ENCODE measurements at regions not wholly inside any gene's neighbourhood (a gene's known extent, or its start where the extent isn't known, plus 50 kb on each side); places are given as distances from the start of the nearest gene placed in this dataset.

- H3K36me3 ChIP-seq = no peaks in the 10 kb centered on the region
- no peak overlapping the region for H3K4me2 ChIP-seq
- no peak for DNase-seq (ENCODE audit: low spot score)
- H4K20me1 ChIP-seq (ENCODE audit: low read depth) = no peaks in the 10 kb centered on the region
- Mint-ChIP-seq H3K27me3 (ENCODE audit: insufficient read depth, low read depth) (peaks cover 7% of the 10 kb centered on the region), H3K4me1 (no peaks in the 10 kb centered on the region), H3K9me3 (no peaks in the 10 kb centered on the region), H3K27ac (no peak overlapping the region), H3K36me3 (no peaks in the 10 kb centered on the region), H3K4me3 (no peak overlapping the region)
- no peaks in the 10 kb centered on the region for H3K9me3 ChIP-seq (ENCODE audit: low read depth)
- no peak overlapping the region for H2AFZ ChIP-seq (replicated peaks)
- H3K4me3 ChIP-seq = no peak overlapping the region
- H3K79me2 ChIP-seq (ENCODE audit: low read depth) = no peaks in the 10 kb centered on the region
- H3K27me3 ChIP-seq = no peaks in the 10 kb centered on the region
- H3K27ac ChIP-seq = no peak overlapping the region
- H3F3A ChIP-seq (ENCODE audit: low read depth) = peaks cover 3% of the 10 kb centered on the region
- H3K9ac ChIP-seq = no peak overlapping the region
- TF ChIP-seq EZH2 (IDR thresholded peaks at IDR 0.05) (no peak), EZH2phosphoT487 (IDR thresholded peaks at IDR 0.05) (no peak)
- TF ChIP-seq, protein P1, sequence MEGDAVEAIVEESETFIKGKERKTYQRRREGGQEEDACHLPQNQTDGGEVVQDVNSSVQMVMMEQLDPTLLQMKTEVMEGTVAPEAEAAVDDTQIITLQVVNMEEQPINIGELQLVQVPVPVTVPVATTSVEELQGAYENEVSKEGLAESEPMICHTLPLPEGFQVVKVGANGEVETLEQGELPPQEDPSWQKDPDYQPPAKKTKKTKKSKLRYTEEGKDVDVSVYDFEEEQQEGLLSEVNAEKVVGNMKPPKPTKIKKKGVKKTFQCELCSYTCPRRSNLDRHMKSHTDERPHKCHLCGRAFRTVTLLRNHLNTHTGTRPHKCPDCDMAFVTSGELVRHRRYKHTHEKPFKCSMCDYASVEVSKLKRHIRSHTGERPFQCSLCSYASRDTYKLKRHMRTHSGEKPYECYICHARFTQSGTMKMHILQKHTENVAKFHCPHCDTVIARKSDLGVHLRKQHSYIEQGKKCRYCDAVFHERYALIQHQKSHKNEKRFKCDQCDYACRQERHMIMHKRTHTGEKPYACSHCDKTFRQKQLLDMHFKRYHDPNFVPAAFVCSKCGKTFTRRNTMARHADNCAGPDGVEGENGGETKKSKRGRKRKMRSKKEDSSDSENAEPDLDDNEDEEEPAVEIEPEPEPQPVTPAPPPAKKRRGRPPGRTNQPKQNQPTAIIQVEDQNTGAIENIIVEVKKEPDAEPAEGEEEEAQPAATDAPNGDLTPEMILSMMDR (IDR thresholded peaks at IDR 0.05) = no peak
- peaks cover 3% of the 10 kb centered on the region for H3K4me1 ChIP-seq
Measured at GRCh38 chr11:129737831-129738230, 77.8 kb upstream of the TMEM45B start.

GRCh38 chr11:129738242-129738641 is 77.4 kb upstream of the TMEM45B start:
- no peaks in the 10 kb centered on the region for H3K27me3 ChIP-seq
- H3K79me2 ChIP-seq (ENCODE audit: low read depth) = no peaks in the 10 kb centered on the region
- H2AFZ ChIP-seq (replicated peaks) = no peak overlapping the region
- peaks cover 7% of the 10 kb centered on the region for H3K4me1 ChIP-seq
- H3K4me3 ChIP-seq = no peak overlapping the region
- H3F3A ChIP-seq (ENCODE audit: low read depth) = peaks cover 7% of the 10 kb centered on the region
- no peak overlapping the region for H3K27ac ChIP-seq
- H3K9me3 ChIP-seq (ENCODE audit: low read depth) = no peaks in the 10 kb centered on the region
- H3K9ac ChIP-seq = no peak overlapping the region
- TF ChIP-seq, protein P1 (IDR thresholded peaks at IDR 0.05) = no peak
- TF ChIP-seq EZH2phosphoT487 (IDR thresholded peaks at IDR 0.05) (no peak), EZH2 (IDR thresholded peaks at IDR 0.05) (no peak)
- no peaks in the 10 kb centered on the region for H3K9me3 Mint-ChIP-seq
- H3K36me3 ChIP-seq = no peaks in the 10 kb centered on the region
- no peaks in the 10 kb centered on the region for H4K20me1 ChIP-seq (ENCODE audit: low read depth)
- H3K36me3 Mint-ChIP-seq = no peaks in the 10 kb centered on the region
- DNase-seq (ENCODE audit: low spot score) = no peak
- no peaks in the 10 kb centered on the region for H3K4me1 Mint-ChIP-seq
- H3K4me2 ChIP-seq = no peak overlapping the region
- no peak overlapping the region for H3K4me3 Mint-ChIP-seq
- peaks cover 7% of the 10 kb centered on the region for H3K27me3 Mint-ChIP-seq (ENCODE audit: insufficient read depth, low read depth)
- no peak overlapping the region for H3K27ac Mint-ChIP-seq

- Mint-ChIP-seq H3K27me3 (ENCODE audit: insufficient read depth, low read depth) (peaks cover 7% of the 10 kb centered on the region), H3K9me3 (no peaks in the 10 kb centered on the region), H3K27ac (no peak overlapping the region), H3K4me3 (no peak overlapping the region), H3K4me1 (no peaks in the 10 kb centered on the region), H3K36me3 (no peaks in the 10 kb centered on the region)
- Histone ChIP-seq H3K27ac (no peak overlapping the region), H3K79me2 (ENCODE audit: low read depth) (no peaks in the 10 kb centered on the region), H3K9me3 (ENCODE audit: low read depth) (no peaks in the 10 kb centered on the region), H3F3A (ENCODE audit: low read depth) (peaks cover 16% of the 10 kb centered on the region), H4K20me1 (ENCODE audit: low read depth) (no peaks in the 10 kb centered on the region), H3K27me3 (no peaks in the 10 kb centered on the region), H3K9ac (no peak overlapping the region), H3K4me2 (no peak overlapping the region), H3K4me1 (peaks cover 13% of the 10 kb centered on the region), H2AFZ (replicated peaks) (no peak overlapping the region), H3K4me3 (no peak overlapping the region), H3K36me3 (no peaks in the 10 kb centered on the region)
- TF ChIP-seq, protein P1 (IDR thresholded peaks at IDR 0.05) = no peak
- no peak for TF ChIP-seq EZH2phosphoT487 (IDR thresholded peaks at IDR 0.05)
- DNase-seq (ENCODE audit: low spot score) = no peak
Measured at GRCh38 chr11:129739339-129739738, 76.3 kb upstream of the TMEM45B start.

Measured in neural progenitor cell (in vitro differentiated cells).